HCT116 (cell line): ENCODE measurements at regions not wholly inside any gene's neighbourhood (a gene's known extent, or its start where the extent isn't known, plus 50 kb on each side); places are given as distances from the start of the nearest gene placed in this dataset.

Experiments used
- ATAC-seq: fragments of 200-7000 bp; cut with Tn5 transposase; 2 replicates; pipeline ENCODE4 v1.9.1; 2020; ENCODE audit warnings: mild to moderate bottlenecking, moderate library complexity
- BruUV-seq: library from RNA; stranded (reverse); fragments of 400-500 nt; replicated peaks from 2 replicates; lab custom pipeline; 2021; lab: Mats Ljungman, UMichigan
- CTCF ChIA-PET: fragments of 300-600 bp; sonication (Branson Sonifier 250); formaldehyde crosslinking; loops from one replicate; lab custom pipeline; 2021; ENCODE audit warnings: antibody characterized with exemption; lab: Charles Lee
- POLR2A ChIA-PET: fragments of 300-600, 350-600 bp; sonication (Branson Sonifier 250); formaldehyde crosslinking; loops from one replicate; lab custom pipeline; 2021; ENCODE audit warnings: antibody characterized with exemption; lab: Charles Lee
- RAD21 ChIA-PET, 2 experiments: fragments of 300-600 bp; sonication (Branson Sonifier 250); formaldehyde crosslinking; loops; one replicate each; lab custom pipeline; 2023; ENCODE audit warnings: low total read pairs in 2 of 2; ENCODE audit not compliant: uncharacterized antibody in 2 of 2, unreplicated experiment in 2 of 2, low non-redundant PET in 1 of 2; lab: Charles Lee
- DNase-seq: peaks from one replicate; pipeline ENCODE4 v3.0.0-alpha.2; 2010; ENCODE audit warnings: low read depth, low spot score
- H2AFZ ChIP-seq: fragments of 200-600 bp; shearing (Covaris generic), sonication (generic); 2 replicates; pipeline ENCODE4 v1.6.1; 2017; ENCODE audit warnings: low read depth, mixed run types, mixed read lengths, antibody characterized with exemption, low read length; ENCODE audit not compliant: poor library complexity, severe bottlenecking
- H3K27ac ChIP-seq: 2 replicates; pipeline ENCODE4 v1.5.1; 2012; ENCODE audit warnings: low read depth, low read length
- H3K27me3 ChIP-seq: fragments of 200-600 bp; sonication (generic); 2 replicates; pipeline ENCODE4 v1.6.1; 2016; ENCODE audit warnings: mixed run types, low read length, mixed read lengths; ENCODE audit not compliant: insufficient read depth
- H3K36me3 ChIP-seq, 2 experiments: fragments of 200-500 bp in 1 of 2; fragments of 200-600 bp in 1 of 2; sonication (Bioruptor generic) in 1 of 2; sonication (generic) in 1 of 2; 2 replicates each; pipeline versions ENCODE4 v1.5.1 to v1.6.1; 2014 to 2016; ENCODE audit warnings: low read length in 2 of 2, inconsistent platforms in 1 of 2, mixed read lengths in 1 of 2, mixed run types in 1 of 2; ENCODE audit not compliant: insufficient read depth in 2 of 2, control insufficient read depth in 1 of 2
- H3K4me1 ChIP-seq, 2 experiments: fragments of 200-600 bp in 1 of 2; sonication (generic) in 1 of 2; 2 replicates each; pipeline versions ENCODE4 v1.5.1 to v1.6.1; 2012 to 2017; ENCODE audit warnings: low read length in 2 of 2, inconsistent platforms in 1 of 2, mild to moderate bottlenecking in 1 of 2, mixed read lengths in 1 of 2, mixed run types in 1 of 2, moderate library complexity in 1 of 2; ENCODE audit not compliant: insufficient read depth in 2 of 2, control insufficient read depth in 1 of 2
- H3K4me2 ChIP-seq: fragments of 200-600 bp; sonication (generic); 2 replicates; pipeline ENCODE4 v1.6.1; 2017; ENCODE audit warnings: mixed run types, low read length, mixed read lengths
- H3K4me3 ChIP-seq, 2 experiments: fragments of 200-600 bp in 1 of 2; sonication (generic) in 1 of 2; replicated peaks in 1 of 2; 2 replicates each; pipeline ENCODE4 v1.5.1; 2011 to 2016; ENCODE audit warnings: low read length in 2 of 2, control low read depth in 1 of 2, low read depth in 1 of 2, mild to moderate bottlenecking in 1 of 2, mixed read lengths in 1 of 2, mixed run types in 1 of 2
- H3K79me2 ChIP-seq: fragments of 200-600 bp; sonication (generic); 2 replicates; pipeline ENCODE4 v1.6.1; 2017; ENCODE audit warnings: mild to moderate bottlenecking, mixed run types, low read length, moderate library complexity, mixed read lengths; ENCODE audit not compliant: insufficient read depth
- H3K9ac ChIP-seq: fragments of 200-600 bp; sonication (generic); 2 replicates; pipeline ENCODE4 v1.6.1; 2016; ENCODE audit warnings: low read length, mixed read lengths
- H3K9me2 ChIP-seq: fragments of 200-600 bp; sonication (generic), shearing (Covaris generic); 2 replicates; pipeline ENCODE4 v1.6.1; 2017; ENCODE audit warnings: mixed run types, mild to moderate bottlenecking, moderate library complexity; ENCODE audit not compliant: insufficient read depth
- H3K9me3 ChIP-seq, 2 experiments: fragments of 200-500 bp in 1 of 2; fragments of 200-600 bp in 1 of 2; sonication (Bioruptor generic) in 1 of 2; sonication (generic) in 1 of 2; 2 replicates each; pipeline ENCODE4 v1.6.1; 2014 to 2017; ENCODE audit warnings: low read length in 2 of 2, mixed read lengths in 2 of 2, inconsistent platforms in 1 of 2, low read depth in 1 of 2, mild to moderate bottlenecking in 1 of 2, mixed run types in 1 of 2, moderate library complexity in 1 of 2; ENCODE audit not compliant: control insufficient read depth in 1 of 2, insufficient read depth in 1 of 2
- H4K20me1 ChIP-seq: fragments of 200-600 bp; sonication (generic), shearing (Covaris generic); 2 replicates; pipeline ENCODE4 v1.6.1; 2017; ENCODE audit warnings: mixed run types, mild to moderate bottlenecking, moderate library complexity; ENCODE audit not compliant: insufficient read depth
- CEBPB ChIP-seq: IDR thresholded peaks from 2 replicates; pipeline ENCODE4 v1.6.1; 2012; ENCODE audit warnings: low read depth
- EGR1 ChIP-seq: IDR thresholded peaks from 2 replicates; pipeline ENCODE4 v1.6.1; 2012; ENCODE audit warnings: low read depth
- ELF1 ChIP-seq: IDR thresholded peaks from 2 replicates; pipeline ENCODE4 v1.6.1; 2012; ENCODE audit warnings: low read depth, borderline replicate concordance
- EZH2 ChIP-seq: fragments of 200-600 bp; sonication (generic); IDR thresholded peaks from 2 replicates; pipeline ENCODE4 v1.6.1; 2017; ENCODE audit warnings: antibody characterized with exemption, mixed run types
- EZH2phosphoT487 ChIP-seq: fragments of 200-600 bp; IDR thresholded peaks from 2 replicates; pipeline ENCODE4 v1.6.1; 2018; ENCODE audit warnings: antibody characterized with exemption, borderline replicate concordance
- FOSL1 ChIP-seq: IDR thresholded peaks from 2 replicates; pipeline ENCODE4 v1.6.1; 2012; ENCODE audit warnings: low read depth
- JUND ChIP-seq: IDR thresholded peaks from 2 replicates; pipeline ENCODE4 v1.6.1; 2012
- POLR2A ChIP-seq: IDR thresholded peaks from 2 replicates; pipeline ENCODE4 v1.7.0; 2011; ENCODE audit warnings: borderline replicate concordance; ENCODE audit not compliant: insufficient read depth, insufficient read length; ENCODE audit errors: extremely low read depth
- REST ChIP-seq: IDR thresholded peaks from 2 replicates; pipeline ENCODE4 v1.6.1; 2012; ENCODE audit warnings: low read depth
- SIN3A ChIP-seq: IDR thresholded peaks from 2 replicates; pipeline ENCODE4 v1.6.1; 2012; ENCODE audit warnings: low read depth
- SRF ChIP-seq: IDR thresholded peaks from 2 replicates; pipeline ENCODE4 v1.6.1; 2012; ENCODE audit warnings: low read depth
- TCF7L2 ChIP-seq: IDR thresholded peaks from 2 replicates; pipeline ENCODE4 v1.7.0; 2011; ENCODE audit warnings: borderline replicate concordance, inconsistent platforms; ENCODE audit not compliant: insufficient read depth, insufficient read length; ENCODE audit errors: extremely low read depth
- YY1 ChIP-seq: IDR thresholded peaks from 2 replicates; pipeline ENCODE4 v1.6.1; 2011; ENCODE audit warnings: low read length, low read depth, moderate library complexity, mild to moderate bottlenecking; ENCODE audit not compliant: insufficient replicate concordance; ENCODE audit errors: extremely low read depth
- ZBTB33 ChIP-seq: IDR thresholded peaks from 2 replicates; pipeline ENCODE4 v1.6.1; 2011; ENCODE audit warnings: mild to moderate bottlenecking, low read length, moderate library complexity; ENCODE audit not compliant: insufficient replicate concordance; ENCODE audit errors: extremely low read depth
- ZFX ChIP-seq: fragments of 450-650 bp; IDR thresholded peaks from 2 replicates; pipeline ENCODE4 v1.6.1; 2017
- intact Hi-C: fragments of 100-400 bp; cut with micrococcal nuclease; formaldehyde crosslinking; loops from 2 replicates; pipeline ENCODE4 v1.10.0; 2022
- TF ChIP-seq, protein P1 (sequence below): IDR thresholded peaks from 2 replicates; pipeline ENCODE4 v1.6.1; 2012
- TF ChIP-seq, protein P2 (sequence below): IDR thresholded peaks from 2 replicates; pipeline ENCODE4 v1.6.1; 2012

- no peak for ATAC-seq
- POLR2A ChIA-PET: no interaction called here
Observed at GRCh38 chr3:181929501-181929900, 217.8 kb downstream of the SOX2 start.

More at GRCh38 chr3:181929501-181929900, 217.8 kb downstream of the SOX2 start:
- H3K79me2 ChIP-seq: no peaks in the 10 kb centered on the region
- no peak overlapping the region for H2AFZ ChIP-seq
- no peaks in the 10 kb centered on the region for H3K36me3 ChIP-seq
- no peaks in the 10 kb centered on the region for H3K9me2 ChIP-seq
- H4K20me1 ChIP-seq: no peaks in the 10 kb centered on the region
- no peak overlapping the region for H3K4me2 ChIP-seq
- H3K9me3 ChIP-seq: no peaks in the 10 kb centered on the region
- no peak overlapping the region for H3K27ac ChIP-seq
- no peak overlapping the region for H3K4me3 ChIP-seq
- CTCF ChIA-PET: no interaction called here
- intact Hi-C loops: no loop called here
- H3K4me1 ChIP-seq: no peaks in the 10 kb centered on the region
- no peak for DNase-seq
- H3K27me3 ChIP-seq: no peaks in the 10 kb centered on the region
- H3K9ac ChIP-seq: no peak overlapping the region
- RAD21 ChIA-PET: no interaction called here
- no TSS peak for BruUV-seq
- TF ChIP-seq EZH2: no peak
- TF ChIP-seq EGR1: no peak
- TF ChIP-seq, protein P1, sequence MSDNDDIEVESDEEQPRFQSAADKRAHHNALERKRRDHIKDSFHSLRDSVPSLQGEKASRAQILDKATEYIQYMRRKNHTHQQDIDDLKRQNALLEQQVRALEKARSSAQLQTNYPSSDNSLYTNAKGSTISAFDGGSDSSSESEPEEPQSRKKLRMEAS: no peak
- TF ChIP-seq TCF7L2: no peak
- TF ChIP-seq SRF: no peak
- no peak for TF ChIP-seq POLR2A
- TF ChIP-seq ELF1: no peak
- no peak for TF ChIP-seq ZFX
- TF ChIP-seq EZH2phosphoT487: no peak
- TF ChIP-seq FOSL1: no peak
- TF ChIP-seq SIN3A: no peak
- TF ChIP-seq, protein P2, sequence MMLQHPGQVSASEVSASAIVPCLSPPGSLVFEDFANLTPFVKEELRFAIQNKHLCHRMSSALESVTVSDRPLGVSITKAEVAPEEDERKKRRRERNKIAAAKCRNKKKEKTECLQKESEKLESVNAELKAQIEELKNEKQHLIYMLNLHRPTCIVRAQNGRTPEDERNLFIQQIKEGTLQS: no peak
- no peak for TF ChIP-seq CEBPB
- TF ChIP-seq JUND: no peak
- no peak for TF ChIP-seq YY1
- no peak for TF ChIP-seq REST
- no peak for TF ChIP-seq ZBTB33
